IPS-15b (cell line): ENCODE measurements at regions not wholly inside any gene's neighbourhood (a gene's known extent, or its start where the extent isn't known, plus 50 kb on each side); places are given as distances from the start of the nearest gene placed in this dataset.
A peak's percentile ranks its signal among the peaks of the same experiment; 100 is the strongest.
"Not testable (repeated sequence)": the region's sequence is repeated elsewhere in the genome, so short reads cannot be mapped to it uniquely, and the experiment has no call there.

Experiments
- H3K27me3 ChIP-seq: one replicate; pipeline ENCODE4 v1.6.1; 2013; ENCODE audit warnings: low read length; ENCODE audit not compliant: control insufficient read depth, insufficient read depth
- H3K36me3 ChIP-seq: one replicate; pipeline ENCODE4 v1.6.1; 2013; ENCODE audit warnings: low read length; ENCODE audit not compliant: control insufficient read depth, insufficient read depth
- H3K4me1 ChIP-seq: one replicate; pipeline ENCODE4 v1.6.1; 2013; ENCODE audit warnings: mild to moderate bottlenecking, low read length; ENCODE audit not compliant: control insufficient read depth, insufficient read depth
- H3K4me3 ChIP-seq: one replicate; pipeline ENCODE4 v1.5.1; 2013; ENCODE audit warnings: low read depth, low read length
- H3K9ac ChIP-seq: one replicate; pipeline ENCODE4 v1.6.1; 2013; ENCODE audit warnings: low read depth, mild to moderate bottlenecking, low read length
- H3K9me3 ChIP-seq: one replicate; pipeline ENCODE4 v1.6.1; 2013; ENCODE audit warnings: mild to moderate bottlenecking, low read length; ENCODE audit not compliant: control insufficient read depth, insufficient read depth

DNA sequence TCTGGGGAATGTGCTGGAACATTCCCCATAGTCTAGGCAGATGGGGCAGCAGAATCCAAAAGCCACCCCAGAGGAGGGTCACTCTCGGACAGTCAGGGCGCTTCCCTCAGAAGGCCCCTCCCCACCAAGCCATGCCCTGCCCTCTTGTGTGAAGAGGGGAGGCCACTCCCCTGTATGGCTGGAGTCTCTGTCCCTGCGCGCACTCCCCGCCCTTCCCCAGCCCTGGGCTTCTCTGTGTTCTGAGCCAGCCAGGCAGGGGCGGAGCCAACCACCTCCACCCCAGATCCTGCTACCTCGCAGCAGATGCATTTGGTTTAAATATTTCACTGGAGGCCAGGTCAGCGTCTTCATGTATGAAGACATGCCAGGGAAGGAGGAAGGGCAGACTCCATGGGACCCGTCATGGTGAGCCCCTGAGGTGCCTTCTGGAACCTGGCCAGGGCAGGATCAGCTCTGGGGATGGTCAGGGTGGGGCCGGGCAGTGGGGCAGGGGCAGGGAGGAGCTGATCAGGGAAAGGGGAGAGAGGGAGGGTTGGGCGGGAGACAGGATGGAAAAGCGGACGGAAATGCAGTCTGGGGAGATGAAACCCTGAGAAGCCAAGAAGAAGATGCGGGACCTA is 107.3 kb downstream of the ADRA2C start:
- H3K4me1 ChIP-seq = peaks cover 4% of the 10 kb centered on the region
- H3K27me3 ChIP-seq = peaks cover 53% of the 10 kb centered on the region
- H3K9me3 ChIP-seq = no peaks in the 10 kb centered on the region
- H3K36me3 ChIP-seq = no peaks in the 10 kb centered on the region
- peak overlapping the region; percentile 52 for H3K4me3 ChIP-seq
- no peak overlapping the region for H3K9ac ChIP-seq

- peaks cover 58% of the 10 kb centered on the region for H3K27me3 ChIP-seq
- no peaks in the 10 kb centered on the region for H3K9me3 ChIP-seq
- no peaks in the 10 kb centered on the region for H3K36me3 ChIP-seq
- H3K4me3 ChIP-seq = no peak overlapping the region
- H3K9ac ChIP-seq = no peak overlapping the region
- H3K4me1 ChIP-seq = peaks cover 4% of the 10 kb centered on the region
Measured at GRCh38 chr4:3874028-3874415, 107.8 kb downstream of the ADRA2C start.

GRCh38 chr4:3874525-3875110 is 108.4 kb downstream of the ADRA2C start:
- Histone ChIP-seq H3K4me3 (no peak overlapping the region), H3K9me3 (no peaks in the 10 kb centered on the region), H3K27me3 (peaks cover 63% of the 10 kb centered on the region), H3K36me3 (no peaks in the 10 kb centered on the region), H3K9ac (no peak overlapping the region), H3K4me1 (peaks cover 4% of the 10 kb centered on the region)

DNA sequence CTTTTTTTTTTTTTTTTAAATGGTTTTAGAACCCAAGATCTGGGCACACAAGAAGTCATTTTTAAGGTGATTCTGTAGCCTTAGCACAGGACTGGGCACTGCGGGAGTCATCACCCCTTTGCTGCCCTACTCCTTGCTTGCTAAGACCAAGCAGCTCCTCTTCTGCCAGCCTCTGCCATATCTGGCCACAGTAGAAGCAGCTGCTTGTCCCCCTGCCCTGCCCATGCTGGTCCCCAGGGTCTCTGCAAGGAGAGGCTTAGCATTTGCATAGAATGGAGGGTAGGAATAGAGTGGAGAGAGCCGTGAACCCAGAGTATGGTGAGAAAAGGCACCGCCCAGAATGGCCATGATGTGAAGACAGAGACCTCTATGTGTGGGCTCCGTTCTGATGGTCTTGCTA is 109.3 kb downstream of the ADRA2C start:
- H3K9ac ChIP-seq = no peak overlapping the region
- H3K9me3 ChIP-seq = no peaks in the 10 kb centered on the region
- peaks cover 67% of the 10 kb centered on the region for H3K27me3 ChIP-seq
- no peak overlapping the region for H3K4me3 ChIP-seq
- H3K4me1 ChIP-seq = peaks cover 6% of the 10 kb centered on the region
- H3K36me3 ChIP-seq = no peaks in the 10 kb centered on the region

GRCh38 chr4:3876057-3876845 is 110.1 kb downstream of the ADRA2C start:
- H3K9me3 ChIP-seq, H3K4me3 ChIP-seq, H3K9ac ChIP-seq, H3K36me3 ChIP-seq, H3K4me1 ChIP-seq: not testable (repeated sequence)
- H3K27me3 ChIP-seq = peaks cover 60% of the 10 kb centered on the region

DNA sequence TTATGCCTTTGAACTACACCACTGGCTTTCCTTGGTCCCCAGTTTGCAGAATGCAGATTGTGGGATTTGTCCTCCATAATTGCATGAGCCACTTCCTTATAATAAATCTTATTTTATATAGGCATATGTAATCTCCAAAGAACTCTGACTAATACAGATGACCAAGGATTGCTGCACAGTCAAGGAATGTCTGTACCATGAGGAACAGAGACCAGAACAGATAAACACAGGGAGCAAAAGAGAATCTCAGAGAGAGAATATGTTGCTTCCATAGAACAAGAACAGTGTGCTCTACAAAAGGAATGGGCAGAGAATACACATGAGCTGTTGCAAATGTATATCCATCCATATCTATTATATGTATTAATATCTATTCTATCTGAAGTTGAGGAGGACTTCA is 111.1 kb downstream of the ADRA2C start:
- Histone ChIP-seq H3K9me3 (no peaks in the 10 kb centered on the region), H3K36me3 (no peaks in the 10 kb centered on the region), H3K4me3 (no peak overlapping the region), H3K9ac (no peak overlapping the region), H3K4me1 (peaks cover 4% of the 10 kb centered on the region), H3K27me3 (peaks cover 54% of the 10 kb centered on the region)

GRCh38 chr4:3877868-3878267 is 111.7 kb downstream of the ADRA2C start:
- H3K9ac ChIP-seq = no peak overlapping the region
- H3K4me3 ChIP-seq = no peak overlapping the region
- peaks cover 48% of the 10 kb centered on the region for H3K27me3 ChIP-seq
- H3K4me1 ChIP-seq = peaks cover 4% of the 10 kb centered on the region
- no peaks in the 10 kb centered on the region for H3K9me3 ChIP-seq
- H3K36me3 ChIP-seq = no peaks in the 10 kb centered on the region

DNA sequence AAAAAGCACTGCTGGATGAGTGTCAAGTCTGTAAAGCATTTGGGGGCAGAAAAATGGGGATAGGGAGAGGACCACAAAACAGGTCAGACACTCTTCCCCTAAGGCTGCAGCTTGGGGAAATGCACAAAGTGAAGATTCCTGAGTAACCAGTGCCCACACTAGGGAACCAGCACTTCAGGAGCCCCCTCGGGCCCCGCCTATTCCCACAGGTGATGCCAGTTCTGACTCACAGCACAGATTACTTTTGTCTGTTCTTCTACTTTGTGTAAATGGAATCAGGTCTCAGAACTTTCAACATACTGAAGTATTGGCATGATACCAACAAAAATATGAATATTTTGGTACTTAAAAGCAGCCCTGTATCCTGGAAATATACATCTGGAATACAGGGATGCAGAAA is 112.5 kb downstream of the ADRA2C start:
- Histone ChIP-seq H3K4me1 (peaks cover 4% of the 10 kb centered on the region), H3K27me3 (peaks cover 44% of the 10 kb centered on the region), H3K36me3 (no peaks in the 10 kb centered on the region), H3K9ac (no peak overlapping the region), H3K4me3 (no peak overlapping the region), H3K9me3 (no peaks in the 10 kb centered on the region)

DNA sequence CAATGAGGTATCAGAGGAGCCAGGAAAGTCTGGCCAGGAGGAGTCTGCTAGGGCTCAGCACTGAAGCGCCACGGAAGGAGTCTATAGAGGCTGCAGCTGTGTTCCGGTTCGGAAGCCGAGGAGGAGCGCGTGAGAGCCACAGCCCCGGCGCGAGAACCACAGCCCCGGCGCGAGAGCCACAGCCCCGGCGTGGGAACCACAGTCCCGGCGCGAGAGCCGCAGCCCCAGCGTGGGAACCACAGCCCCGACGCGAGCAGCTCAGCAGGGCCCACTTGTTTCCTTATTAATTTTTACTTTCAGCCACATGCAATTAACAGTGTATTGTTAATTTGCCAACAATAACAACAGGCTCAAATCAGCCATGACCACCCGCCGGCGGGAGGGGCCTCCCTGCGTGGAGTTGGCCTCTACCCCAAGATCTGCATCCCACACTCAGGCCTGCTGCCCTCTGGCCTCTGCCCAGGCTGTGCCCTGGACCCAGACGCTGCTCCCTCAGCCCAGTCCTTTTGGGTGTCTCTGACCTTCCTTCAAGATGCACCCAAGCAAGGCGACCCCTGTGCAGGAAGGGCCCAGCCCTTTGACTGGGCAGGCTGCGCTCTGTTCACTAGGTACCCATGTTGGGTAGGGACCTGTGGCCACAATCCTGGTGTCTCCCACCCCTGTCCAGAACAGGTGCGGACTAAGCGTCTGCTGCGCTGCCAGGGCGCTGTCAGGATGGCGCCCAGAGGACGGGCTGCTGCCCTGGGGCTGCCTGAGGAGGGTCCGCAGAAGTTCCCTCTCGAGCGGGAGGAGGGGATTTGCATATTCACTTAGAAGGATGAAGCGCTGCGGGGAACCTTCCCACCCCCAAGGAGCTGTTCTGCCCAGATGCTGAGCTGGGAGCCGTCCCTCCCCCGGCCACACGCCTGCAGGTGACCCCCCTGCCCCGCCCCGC is 113.8 kb downstream of the ADRA2C start:
- H3K9ac ChIP-seq = no peak overlapping the region
- H3K4me3 ChIP-seq = peak overlapping the region; percentile 56
- H3K4me1 ChIP-seq = peaks cover 4% of the 10 kb centered on the region
- H3K9me3 ChIP-seq = no peaks in the 10 kb centered on the region
- peaks cover 36% of the 10 kb centered on the region for H3K27me3 ChIP-seq
- H3K36me3 ChIP-seq = no peaks in the 10 kb centered on the region

DNA sequence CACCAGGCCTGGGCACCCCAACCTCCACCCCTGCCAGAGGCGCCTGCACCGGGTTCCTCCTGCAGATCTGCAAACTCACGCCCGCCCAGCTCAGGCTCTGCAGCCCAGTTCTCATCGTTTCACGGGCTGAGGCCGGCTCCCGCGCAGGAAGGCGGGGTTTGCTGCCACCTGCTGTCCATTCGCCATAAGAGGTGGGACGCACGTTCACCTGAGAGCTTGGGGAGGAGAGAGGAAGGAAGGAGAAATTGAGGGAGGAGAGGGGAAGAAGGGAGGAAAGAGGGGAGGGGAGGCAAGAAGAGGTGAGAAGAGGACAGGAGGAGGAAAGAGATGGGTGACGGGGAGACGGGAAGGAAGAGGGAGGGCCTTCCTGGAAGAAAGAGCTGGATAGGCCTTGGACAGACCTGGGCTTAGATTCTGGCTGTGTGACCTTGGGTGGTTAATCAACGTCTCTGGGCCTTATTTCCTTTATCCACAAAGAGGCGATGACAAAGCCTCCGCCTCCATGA is 114.5 kb downstream of the ADRA2C start:
- no peak overlapping the region for H3K9ac ChIP-seq
- peaks cover 4% of the 10 kb centered on the region for H3K4me1 ChIP-seq
- no peak overlapping the region for H3K4me3 ChIP-seq
- no peaks in the 10 kb centered on the region for H3K9me3 ChIP-seq
- H3K36me3 ChIP-seq = no peaks in the 10 kb centered on the region
- H3K27me3 ChIP-seq = peaks cover 31% of the 10 kb centered on the region

DNA sequence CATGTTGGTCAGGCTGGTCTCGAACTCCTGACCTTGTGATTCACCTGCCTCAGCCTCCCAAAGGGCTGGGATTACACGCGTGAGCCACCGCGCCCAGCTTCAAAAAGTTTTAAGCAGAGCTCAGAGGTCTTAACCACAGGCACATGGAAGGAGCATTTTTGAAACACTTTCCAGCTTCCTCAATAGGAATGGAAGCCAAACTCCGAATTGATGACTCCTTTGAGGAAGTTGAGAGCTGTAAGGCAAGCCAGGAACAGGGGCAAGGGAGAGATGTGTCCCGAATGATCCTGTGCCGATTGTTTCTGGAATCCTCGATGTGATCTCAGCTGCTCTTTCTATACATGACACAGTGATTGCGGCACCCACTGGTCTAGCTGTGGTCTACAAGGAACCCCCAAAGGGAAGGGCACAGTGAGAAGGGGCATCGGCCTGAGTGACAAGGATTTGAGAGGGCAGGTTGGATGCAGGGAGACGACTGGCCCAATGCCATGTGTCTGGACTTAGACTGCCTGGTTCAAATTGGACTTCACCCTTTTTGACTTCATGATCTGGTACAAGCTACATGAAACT is 116.2 kb downstream of the ADRA2C start:
- not testable (repeated sequence) for H3K4me1 ChIP-seq, H3K36me3 ChIP-seq, H3K9me3 ChIP-seq, H3K9ac ChIP-seq, H3K4me3 ChIP-seq
- H3K27me3 ChIP-seq = peaks cover 23% of the 10 kb centered on the region
